ENCODE measurements at regions not wholly inside any gene's neighbourhood (a gene's known extent, or its start where the extent isn't known, plus 50 kb on each side); places are given as distances from the start of the nearest gene placed in this dataset.
"Not testable (repeated sequence)": the region's sequence is repeated elsewhere in the genome, so short reads cannot be mapped to it uniquely, and the experiment has no call there.

GRCh38 chr12:13924286-13924685 lies 57.1 kb downstream of the GRIN2B start:
- Mint-ChIP-seq H3K4me1 (no peaks in the 10 kb centered on the region), H3K27me3 (peaks cover 15% of the 10 kb centered on the region), H3K9me3 (no peaks in the 10 kb centered on the region), H3K27ac (ENCODE audit: low read depth) (no peak overlapping the region), H3K4me3 (no peak overlapping the region), H3K36me3 (ENCODE audit: insufficient read depth) (no peaks in the 10 kb centered on the region)
- no peak for ATAC-seq (replicated peaks; ENCODE audit: extremely low read depth, poor library complexity, severe bottlenecking)
- DNase-seq (ENCODE audit: low spot score in 2 of 2), result no peak

- ATAC-seq (replicated peaks; ENCODE audit: extremely low read depth, poor library complexity, severe bottlenecking) (no peak), DNase-seq (ENCODE audit: low spot score in 2 of 2) (no peak)
- no peaks in the 10 kb centered on the region for H3K27me3 Mint-ChIP-seq
- H3K4me3 Mint-ChIP-seq, result no peak overlapping the region
- H3K9me3 Mint-ChIP-seq, result no peaks in the 10 kb centered on the region
- no peaks in the 10 kb centered on the region for H3K36me3 Mint-ChIP-seq (ENCODE audit: insufficient read depth)
- H3K4me1 Mint-ChIP-seq, result no peaks in the 10 kb centered on the region
- H3K27ac Mint-ChIP-seq (ENCODE audit: low read depth), result no peak overlapping the region
Measured at GRCh38 chr12:13918897-13919296, 62.5 kb downstream of the GRIN2B start.

- ATAC-seq (replicated peaks; ENCODE audit: extremely low read depth, poor library complexity, severe bottlenecking), result no peak
- no peaks in the 10 kb centered on the region for H3K27me3 Mint-ChIP-seq
- no peaks in the 10 kb centered on the region for H3K36me3 Mint-ChIP-seq (ENCODE audit: insufficient read depth)
- H3K9me3 Mint-ChIP-seq, result no peaks in the 10 kb centered on the region
- DNase-seq (ENCODE audit: low spot score in 2 of 2), result no peak
- H3K4me3 Mint-ChIP-seq, result no peak overlapping the region
- no peaks in the 10 kb centered on the region for H3K4me1 Mint-ChIP-seq
- H3K27ac Mint-ChIP-seq (ENCODE audit: low read depth), result no peak overlapping the region
Measured at GRCh38 chr12:13915096-13915495, 66.3 kb downstream of the GRIN2B start.

- no peaks in the 10 kb centered on the region for H3K27me3 Mint-ChIP-seq
- no peak overlapping the region for H3K27ac Mint-ChIP-seq (ENCODE audit: low read depth)
- DNase-seq (ENCODE audit: low spot score in 2 of 2), result no peak
- H3K4me1 Mint-ChIP-seq, result no peaks in the 10 kb centered on the region
- no peaks in the 10 kb centered on the region for H3K36me3 Mint-ChIP-seq (ENCODE audit: insufficient read depth)
- no peak for ATAC-seq (replicated peaks; ENCODE audit: extremely low read depth, poor library complexity, severe bottlenecking)
- no peaks in the 10 kb centered on the region for H3K9me3 Mint-ChIP-seq
- no peak overlapping the region for H3K4me3 Mint-ChIP-seq
Measured at GRCh38 chr12:13913371-13913770, 68.0 kb downstream of the GRIN2B start.

- no peak overlapping the region for H3K4me3 Mint-ChIP-seq
- H3K4me1 Mint-ChIP-seq, result no peaks in the 10 kb centered on the region
- ATAC-seq (replicated peaks; ENCODE audit: extremely low read depth, poor library complexity, severe bottlenecking), result no peak
- no peaks in the 10 kb centered on the region for H3K9me3 Mint-ChIP-seq
- H3K27me3 Mint-ChIP-seq, result no peaks in the 10 kb centered on the region
- H3K27ac Mint-ChIP-seq (ENCODE audit: low read depth), result no peak overlapping the region
- H3K36me3 Mint-ChIP-seq (ENCODE audit: insufficient read depth), result no peaks in the 10 kb centered on the region
- DNase-seq (ENCODE audit: low spot score in 2 of 2), result no peak
Measured at GRCh38 chr12:13911756-13912554, 69.4 kb downstream of the GRIN2B start.

- no peaks in the 10 kb centered on the region for H3K9me3 Mint-ChIP-seq
- H3K27me3 Mint-ChIP-seq, result no peaks in the 10 kb centered on the region
Measured at GRCh38 chr12:13905794-13906193, 75.6 kb downstream of the GRIN2B start.

GRCh38 chr12:13900718-13901117 lies 80.7 kb downstream of the GRIN2B start:
- Mint-ChIP-seq H3K4me1 (no peaks in the 10 kb centered on the region), H3K27me3 (no peaks in the 10 kb centered on the region), H3K36me3 (ENCODE audit: insufficient read depth) (no peaks in the 10 kb centered on the region), H3K4me3 (no peak overlapping the region), H3K9me3 (no peaks in the 10 kb centered on the region), H3K27ac (ENCODE audit: low read depth) (no peak overlapping the region)
- DNase-seq (ENCODE audit: low spot score in 2 of 2), result no peak
- no peak for ATAC-seq (replicated peaks; ENCODE audit: extremely low read depth, poor library complexity, severe bottlenecking)

More at GRCh38 chr12:13905794-13906193, 75.6 kb downstream of the GRIN2B start:
- DNase-seq (ENCODE audit: low spot score in 2 of 2) (no peak), ATAC-seq (replicated peaks; ENCODE audit: extremely low read depth, poor library complexity, severe bottlenecking) (no peak)
- Mint-ChIP-seq H3K36me3 (ENCODE audit: insufficient read depth) (no peaks in the 10 kb centered on the region), H3K27ac (ENCODE audit: low read depth) (no peak overlapping the region), H3K4me3 (no peak overlapping the region), H3K4me1 (no peaks in the 10 kb centered on the region)

- H3K4me1 Mint-ChIP-seq; ATAC-seq (replicated peaks; ENCODE audit: extremely low read depth, poor library complexity, severe bottlenecking); H3K4me3 Mint-ChIP-seq: not testable (repeated sequence)
Measured at GRCh38 chr12:13898387-13898786, 83.0 kb downstream of the GRIN2B start.

GRCh38 chr12:13897811-13898210 lies 83.6 kb downstream of the GRIN2B start:
- H3K27me3 Mint-ChIP-seq, result no peaks in the 10 kb centered on the region
- ATAC-seq (replicated peaks; ENCODE audit: extremely low read depth, poor library complexity, severe bottlenecking) (no peak), DNase-seq (ENCODE audit: low spot score in 2 of 2) (no peak)
- H3K4me3 Mint-ChIP-seq, result no peak overlapping the region
- H3K9me3 Mint-ChIP-seq, result no peaks in the 10 kb centered on the region
- H3K27ac Mint-ChIP-seq (ENCODE audit: low read depth), result no peak overlapping the region
- H3K36me3 Mint-ChIP-seq (ENCODE audit: insufficient read depth), result no peaks in the 10 kb centered on the region
- H3K4me1 Mint-ChIP-seq, result no peaks in the 10 kb centered on the region

More at GRCh38 chr12:13898387-13898786, 83.0 kb downstream of the GRIN2B start:
- H3K36me3 Mint-ChIP-seq (ENCODE audit: insufficient read depth); H3K27ac Mint-ChIP-seq (ENCODE audit: low read depth); DNase-seq (ENCODE audit: low spot score in 2 of 2); H3K9me3 Mint-ChIP-seq; H3K27me3 Mint-ChIP-seq: not testable (repeated sequence)

GRCh38 chr12:13896063-13896626 lies 85.3 kb downstream of the GRIN2B start:
- H3K27ac Mint-ChIP-seq (ENCODE audit: low read depth), result no peak overlapping the region
- H3K9me3 Mint-ChIP-seq, result no peaks in the 10 kb centered on the region
- DNase-seq (ENCODE audit: low spot score in 2 of 2) (no peak), ATAC-seq (replicated peaks; ENCODE audit: extremely low read depth, poor library complexity, severe bottlenecking) (no peak)
- H3K4me3 Mint-ChIP-seq, result no peak overlapping the region
- H3K36me3 Mint-ChIP-seq (ENCODE audit: insufficient read depth), result no peaks in the 10 kb centered on the region
- peaks cover 5% of the 10 kb centered on the region for H3K27me3 Mint-ChIP-seq
- no peaks in the 10 kb centered on the region for H3K4me1 Mint-ChIP-seq

GRCh38 chr12:13891902-13892301 lies 89.5 kb downstream of the GRIN2B start:
- H3K27me3 Mint-ChIP-seq, result peaks cover 8% of the 10 kb centered on the region
- H3K27ac Mint-ChIP-seq (ENCODE audit: low read depth), result no peak overlapping the region
- no peaks in the 10 kb centered on the region for H3K9me3 Mint-ChIP-seq
- H3K4me1 Mint-ChIP-seq, result no peaks in the 10 kb centered on the region
- ATAC-seq (replicated peaks; ENCODE audit: extremely low read depth, poor library complexity, severe bottlenecking) (no peak), DNase-seq (ENCODE audit: low spot score in 2 of 2) (no peak)
- H3K36me3 Mint-ChIP-seq (ENCODE audit: insufficient read depth), result no peaks in the 10 kb centered on the region
- no peak overlapping the region for H3K4me3 Mint-ChIP-seq

- no peaks in the 10 kb centered on the region for H3K9me3 Mint-ChIP-seq
- no peaks in the 10 kb centered on the region for H3K4me1 Mint-ChIP-seq
- H3K27ac Mint-ChIP-seq (ENCODE audit: low read depth), result no peak overlapping the region
- H3K4me3 Mint-ChIP-seq, result no peak overlapping the region
- ATAC-seq (replicated peaks; ENCODE audit: extremely low read depth, poor library complexity, severe bottlenecking), result no peak
- DNase-seq (ENCODE audit: low spot score in 2 of 2), result no peak
- no peaks in the 10 kb centered on the region for H3K36me3 Mint-ChIP-seq (ENCODE audit: insufficient read depth)
- peaks cover 8% of the 10 kb centered on the region for H3K27me3 Mint-ChIP-seq
Measured at GRCh38 chr12:13890943-13891342, 90.5 kb downstream of the GRIN2B start.

GRCh38 chr12:13887779-13888388 lies 93.5 kb downstream of the GRIN2B start:
- no peak overlapping the region for H3K27ac Mint-ChIP-seq (ENCODE audit: low read depth)
- DNase-seq (ENCODE audit: low spot score in 2 of 2) (no peak), ATAC-seq (replicated peaks; ENCODE audit: extremely low read depth, poor library complexity, severe bottlenecking) (no peak)
- H3K4me3 Mint-ChIP-seq, result no peak overlapping the region
- no peaks in the 10 kb centered on the region for H3K4me1 Mint-ChIP-seq
- H3K27me3 Mint-ChIP-seq, result peaks cover 19% of the 10 kb centered on the region
- no peaks in the 10 kb centered on the region for H3K36me3 Mint-ChIP-seq (ENCODE audit: insufficient read depth)
- no peaks in the 10 kb centered on the region for H3K9me3 Mint-ChIP-seq

All from central memory CD8-positive, alpha-beta T cell (primary cell).